Activated T-cell treated with anti-CD3 and anti-CD28 coated beads for 1 hour (primary cell): ENCODE measurements at regions not wholly inside any gene's neighbourhood (a gene's known extent, or its start where the extent isn't known, plus 50 kb on each side); places are given as distances from the start of the nearest gene placed in this dataset.
"Not testable (repeated sequence)": the region's sequence is repeated elsewhere in the genome, so short reads cannot be mapped to it uniquely, and the experiment has no call there.

Experiments
- DNase-seq: peaks from one replicate; pipeline ENCODE4 v3.0.0-alpha.2; 2020; ENCODE audit warnings: low read depth

- DNase-seq: no peak
Observed at GRCh38 chr1:229924639-229925038, 142.4 kb upstream of the GALNT2 start.

- no peak for DNase-seq
Observed at GRCh38 chr1:229928767-229929166, 138.3 kb upstream of the GALNT2 start.

- DNase-seq: not testable (repeated sequence)
Observed at GRCh38 chr1:229931751-229932150, 135.3 kb upstream of the GALNT2 start.

- not testable (repeated sequence) for DNase-seq
Observed at GRCh38 chr1:229935157-229935556, 131.9 kb upstream of the GALNT2 start.

- no peak for DNase-seq
Observed at GRCh38 chr1:229938551-229938950, 128.5 kb upstream of the GALNT2 start.

GRCh38 chr1:229940684-229941083 is 126.4 kb upstream of the GALNT2 start:
- DNase-seq: no peak

GRCh38 chr1:229941160-229941559 is 125.9 kb upstream of the GALNT2 start:
- no peak for DNase-seq

- DNase-seq: no peak
Observed at GRCh38 chr1:229941831-229942230, 125.2 kb upstream of the GALNT2 start.

- DNase-seq: no peak
Observed at GRCh38 chr1:229942501-229942900, 124.5 kb upstream of the GALNT2 start.

GRCh38 chr1:229943148-229943714 is 123.8 kb upstream of the GALNT2 start:
- DNase-seq: no peak

- no peak for DNase-seq
Observed at GRCh38 chr1:229943988-229944743, 122.9 kb upstream of the GALNT2 start.

GRCh38 chr1:229945795-229946194 is 121.2 kb upstream of the GALNT2 start:
- no peak for DNase-seq

GRCh38 chr1:229947968-229948367 is 119.1 kb upstream of the GALNT2 start:
- DNase-seq: no peak

- DNase-seq: no peak
Observed at GRCh38 chr1:229948438-229948837, 118.6 kb upstream of the GALNT2 start.

GRCh38 chr1:229949500-229949899 is 117.5 kb upstream of the GALNT2 start:
- no peak for DNase-seq

GRCh38 chr1:229950020-229950419 is 117.0 kb upstream of the GALNT2 start:
- no peak for DNase-seq

GRCh38 chr1:229950908-229951307 is 116.1 kb upstream of the GALNT2 start:
- DNase-seq: no peak

GRCh38 chr1:229951856-229952534 is 115.0 kb upstream of the GALNT2 start:
- DNase-seq: no peak

GRCh38 chr1:229952670-229953520 is 114.1 kb upstream of the GALNT2 start:
- no peak for DNase-seq

GRCh38 chr1:229953736-229954326 is 113.2 kb upstream of the GALNT2 start:
- DNase-seq: no peak

- DNase-seq: no peak
Observed at GRCh38 chr1:229964281-229964680, 102.8 kb upstream of the GALNT2 start.

- DNase-seq: no peak
Observed at GRCh38 chr1:229970714-229971113, 96.3 kb upstream of the GALNT2 start.
